Testis (tissue), 2 donors: ENCODE measurements at regions not wholly inside any gene's neighbourhood (a gene's known extent, or its start where the extent isn't known, plus 50 kb on each side); places are given as distances from the start of the nearest gene placed in this dataset.

Source experiments
- POLR2A ChIP-seq: fragments of 450-650 bp; IDR thresholded peaks from one replicate; pipeline ENCODE4 v1.6.1; 2017; ENCODE audit warnings: antibody characterized with exemption, mild to moderate bottlenecking, moderate library complexity
- TF ChIP-seq, protein P1 (sequence below), 3 experiments: fragments of 450-650 bp in 2 of 3; fragments of 200-600 bp in 1 of 3; sonication (generic) in 1 of 3; IDR thresholded peaks; one replicate each; pipeline ENCODE4 v1.5.1; 2016 to 2019; ENCODE audit warnings: antibody characterized with exemption in 3 of 3, mild to moderate bottlenecking in 2 of 3, moderate library complexity in 1 of 3

DNA sequence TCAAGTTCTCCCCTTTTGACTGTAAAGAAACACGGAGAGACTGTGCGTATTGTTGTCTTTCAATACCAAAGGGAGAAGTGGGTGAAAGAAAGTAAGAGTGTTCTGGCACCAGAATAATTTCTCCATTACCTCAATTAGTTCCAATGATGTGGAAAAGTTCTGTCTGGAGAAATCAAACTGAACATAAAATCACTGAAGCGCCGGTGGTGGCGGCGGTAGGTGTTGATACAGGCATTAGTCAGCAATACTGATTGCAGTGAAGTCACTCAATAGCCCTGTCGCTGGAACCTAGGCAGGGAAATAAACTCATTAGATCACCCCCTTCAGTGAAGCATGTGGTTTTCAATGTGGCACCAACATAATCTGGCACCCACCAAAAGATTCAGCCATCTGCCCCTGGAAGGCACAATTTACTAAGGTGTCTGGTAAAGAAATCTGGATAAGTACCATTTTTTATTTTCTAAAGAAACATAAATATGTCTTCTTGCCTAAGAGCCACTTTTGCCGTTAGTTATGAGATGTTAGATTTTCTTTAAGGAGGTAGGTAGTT, 274.2 kb upstream of the SOX9 start:
- TF ChIP-seq, protein P1, sequence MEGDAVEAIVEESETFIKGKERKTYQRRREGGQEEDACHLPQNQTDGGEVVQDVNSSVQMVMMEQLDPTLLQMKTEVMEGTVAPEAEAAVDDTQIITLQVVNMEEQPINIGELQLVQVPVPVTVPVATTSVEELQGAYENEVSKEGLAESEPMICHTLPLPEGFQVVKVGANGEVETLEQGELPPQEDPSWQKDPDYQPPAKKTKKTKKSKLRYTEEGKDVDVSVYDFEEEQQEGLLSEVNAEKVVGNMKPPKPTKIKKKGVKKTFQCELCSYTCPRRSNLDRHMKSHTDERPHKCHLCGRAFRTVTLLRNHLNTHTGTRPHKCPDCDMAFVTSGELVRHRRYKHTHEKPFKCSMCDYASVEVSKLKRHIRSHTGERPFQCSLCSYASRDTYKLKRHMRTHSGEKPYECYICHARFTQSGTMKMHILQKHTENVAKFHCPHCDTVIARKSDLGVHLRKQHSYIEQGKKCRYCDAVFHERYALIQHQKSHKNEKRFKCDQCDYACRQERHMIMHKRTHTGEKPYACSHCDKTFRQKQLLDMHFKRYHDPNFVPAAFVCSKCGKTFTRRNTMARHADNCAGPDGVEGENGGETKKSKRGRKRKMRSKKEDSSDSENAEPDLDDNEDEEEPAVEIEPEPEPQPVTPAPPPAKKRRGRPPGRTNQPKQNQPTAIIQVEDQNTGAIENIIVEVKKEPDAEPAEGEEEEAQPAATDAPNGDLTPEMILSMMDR (IDR thresholded peaks at IDR 0.05), result no peak
- no peak for TF ChIP-seq POLR2A
